ENCODE measurements at regions not wholly inside any gene's neighbourhood (a gene's known extent, or its start where the extent isn't known, plus 50 kb on each side); places are given as distances from the start of the nearest gene placed in this dataset.

DNA sequence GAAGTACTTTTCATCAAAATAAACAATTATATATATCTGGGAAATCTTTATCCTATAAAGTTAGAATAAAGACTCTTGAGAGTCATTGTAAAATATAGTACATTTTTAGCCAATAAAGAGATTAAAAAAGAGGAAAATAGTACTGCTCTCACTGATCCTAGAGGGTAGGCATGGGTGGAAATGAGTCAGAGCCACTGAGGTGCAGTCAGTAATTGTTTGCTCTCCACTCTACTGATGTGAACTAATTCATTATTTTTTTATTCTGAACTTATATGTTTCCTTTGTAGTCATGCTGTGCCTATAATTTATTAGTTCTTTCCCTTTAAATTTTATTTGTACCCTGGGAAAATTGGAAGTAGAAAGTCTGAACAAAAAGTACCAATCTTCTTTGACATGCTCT is 1359.4 kb upstream of the GJE1 start:
- TF ChIP-seq EZH2 (IDR thresholded peaks at IDR 0.05; ENCODE audit: insufficient read depth, poor library complexity, severe bottlenecking) (no peak), EZH2phosphoT487 (IDR thresholded peaks at IDR 0.05; ENCODE audit: insufficient read depth, low read depth) (no peak)

Data from GM23248 (cell line).